Activated CD4-positive, alpha-beta T cell treated with anti-CD3 and anti-CD28 coated beads for 36 hours (primary cell): ENCODE measurements at regions not wholly inside any gene's neighbourhood (a gene's known extent, or its start where the extent isn't known, plus 50 kb on each side); places are given as distances from the start of the nearest gene placed in this dataset.

Experiments used
- ATAC-seq: fragments of 200-7000 bp; cut with Tn5 transposase; one replicate; pipeline ENCODE4 v1.10.0; 2021; ENCODE audit warnings: mild to moderate bottlenecking, moderate library complexity
- CTCF ChIA-PET: fragments of 350-600 bp; sonication (Branson Sonifier 250); formaldehyde crosslinking; loops from one replicate; lab custom pipeline; 2021; ENCODE audit warnings: antibody characterized with exemption; lab: Charles Lee
- POLR2A ChIA-PET: fragments of 350-600 bp; sonication (Branson Sonifier 250); formaldehyde crosslinking; loops from one replicate; lab custom pipeline; 2021; ENCODE audit warnings: antibody characterized with exemption, inconsistent platforms; lab: Charles Lee
- DNase-seq: peaks from one replicate; pipeline ENCODE4 v3.0.0-alpha.2; 2020
- H3K27ac Mint-ChIP-seq: one replicate; pipeline ENCODE4 v1.8.0; 2021; ENCODE audit warnings: mixed read lengths
- H3K27me3 Mint-ChIP-seq: one replicate; pipeline ENCODE4 v1.8.0; 2021; ENCODE audit warnings: mixed read lengths
- H3K36me3 Mint-ChIP-seq: one replicate; pipeline ENCODE4 v1.8.0; 2021; ENCODE audit warnings: low read depth, mixed read lengths
- H3K4me1 Mint-ChIP-seq: one replicate; pipeline ENCODE4 v1.8.0; 2021; ENCODE audit warnings: mixed read lengths
- H3K4me3 Mint-ChIP-seq: one replicate; pipeline ENCODE4 v1.8.0; 2021; ENCODE audit warnings: mild to moderate bottlenecking, moderate library complexity, mixed read lengths
- H3K9me3 Mint-ChIP-seq: one replicate; pipeline ENCODE4 v1.8.0; 2021; ENCODE audit warnings: low read depth, mixed read lengths
- intact Hi-C, 2 experiments: fragments of 100-400 bp; cut with DNase I in 1 of 2; cut with micrococcal nuclease in 1 of 2; formaldehyde crosslinking; loops; one replicate each; pipeline versions ENCODE4 v1.14.2 to v1.15.1; 2022 to 2024; cut with DNase I, micrococcal nuclease

- POLR2A ChIA-PET = no interaction called here
- Mint-ChIP-seq H3K27me3 (no peaks in the 10 kb centered on the region), H3K9me3 (peaks cover 5% of the 10 kb centered on the region), H3K27ac (no peak overlapping the region), H3K36me3 (no peaks in the 10 kb centered on the region), H3K4me1 (no peaks in the 10 kb centered on the region), H3K4me3 (no peak overlapping the region)
- CTCF ChIA-PET = no interaction called here
- intact Hi-C loops = no loop called here
- ATAC-seq (no peak), DNase-seq (no peak)
Observed at GRCh38 chr3:164190566-164190965, 887.7 kb downstream of the SI start.

DNA sequence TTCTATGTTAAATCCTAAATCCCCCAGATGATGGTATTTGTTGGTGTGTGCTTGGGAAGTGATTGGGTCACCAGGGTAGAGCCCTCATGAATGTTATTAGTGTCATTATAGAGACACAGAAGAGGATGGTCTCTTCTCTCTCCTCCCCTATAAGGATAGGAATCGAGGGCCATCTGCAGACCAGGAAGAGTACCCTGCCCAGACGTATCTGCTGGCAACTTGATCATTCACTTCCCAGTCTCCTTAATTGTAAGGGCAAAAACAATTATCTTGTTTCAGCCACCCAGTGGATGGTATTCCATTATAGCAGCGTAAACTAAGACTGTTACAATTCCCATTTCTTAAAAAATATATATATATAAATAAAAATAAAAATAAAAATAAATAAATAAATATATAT lies 892.2 kb downstream of the SI start:
- ChIA-PET POLR2A (no interaction called here), CTCF (no interaction called here)
- no peak overlapping the region for H3K4me3 Mint-ChIP-seq
- peaks cover 18% of the 10 kb centered on the region for H3K9me3 Mint-ChIP-seq
- DNase-seq (no peak), ATAC-seq (no peak)
- H3K27ac Mint-ChIP-seq = no peak overlapping the region
- H3K27me3 Mint-ChIP-seq = no peaks in the 10 kb centered on the region
- H3K4me1 Mint-ChIP-seq = no peaks in the 10 kb centered on the region
- intact Hi-C loops = no loop called here
- no peaks in the 10 kb centered on the region for H3K36me3 Mint-ChIP-seq

DNA sequence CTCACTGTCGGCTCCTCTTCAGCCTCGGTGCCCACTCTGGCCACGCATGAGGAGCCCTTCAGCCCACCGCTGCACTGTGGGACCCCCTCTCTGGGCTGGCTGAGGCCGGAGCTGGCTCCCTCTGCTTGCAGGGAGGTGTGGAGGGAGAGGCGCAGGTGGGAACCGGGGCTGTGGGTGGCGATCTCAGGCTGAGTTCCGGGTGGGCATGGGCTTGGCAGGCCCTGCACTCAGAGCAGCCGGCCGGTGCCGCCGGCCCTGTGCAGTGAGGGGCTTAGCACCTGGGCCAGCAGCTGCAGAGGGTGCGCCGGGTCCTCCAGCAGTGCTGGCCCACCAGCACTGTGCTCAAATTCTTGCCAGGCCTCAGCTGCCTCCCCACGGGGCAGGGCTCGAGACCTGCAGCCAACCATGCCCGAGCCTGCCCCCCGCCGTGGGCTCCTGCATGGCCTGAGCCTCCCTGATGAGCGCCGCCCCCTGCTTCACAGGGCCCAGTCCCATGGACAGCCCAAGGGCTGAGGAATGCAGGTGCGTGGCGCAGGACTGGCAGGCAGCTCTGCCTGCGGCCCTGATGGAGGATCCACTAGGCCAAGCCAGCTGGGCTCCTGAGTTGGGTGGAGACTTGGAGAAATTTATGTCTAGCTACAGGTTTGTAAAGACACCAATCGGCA lies 899.1 kb downstream of the SI start:
- DNase-seq (no peak), ATAC-seq (no peak)
- Mint-ChIP-seq H3K27ac (no peak overlapping the region), H3K27me3 (no peaks in the 10 kb centered on the region), H3K4me3 (no peak overlapping the region), H3K9me3 (peaks cover 20% of the 10 kb centered on the region), H3K4me1 (no peaks in the 10 kb centered on the region), H3K36me3 (no peaks in the 10 kb centered on the region)
- CTCF ChIA-PET = no interaction called here
- intact Hi-C loops = no loop called here
- POLR2A ChIA-PET = no interaction called here

DNA sequence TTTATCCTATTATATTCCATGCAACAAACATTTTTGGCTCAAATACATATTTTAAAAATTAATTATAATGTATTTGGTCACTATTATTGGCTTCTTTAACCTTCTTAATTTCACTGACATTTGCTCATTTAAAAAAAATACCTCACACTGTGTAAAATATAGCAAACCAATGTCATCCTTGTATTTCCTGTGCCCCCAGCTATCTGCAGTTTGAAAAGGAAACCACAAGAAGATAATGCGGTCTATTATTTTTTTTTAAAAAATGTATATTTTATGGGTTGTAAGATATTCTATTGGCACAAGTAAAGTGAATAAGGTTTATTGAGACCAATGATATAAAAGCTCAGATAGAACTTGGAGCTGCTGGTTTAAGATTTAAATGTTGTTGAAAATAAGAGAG lies 904.2 kb downstream of the SI start:
- DNase-seq (no peak), ATAC-seq (no peak)
- H3K36me3 Mint-ChIP-seq = no peaks in the 10 kb centered on the region
- no peak overlapping the region for H3K4me3 Mint-ChIP-seq
- intact Hi-C loops = no loop called here
- H3K9me3 Mint-ChIP-seq = peaks cover 4% of the 10 kb centered on the region
- no peaks in the 10 kb centered on the region for H3K4me1 Mint-ChIP-seq
- no peak overlapping the region for H3K27ac Mint-ChIP-seq
- POLR2A ChIA-PET = no interaction called here
- H3K27me3 Mint-ChIP-seq = no peaks in the 10 kb centered on the region
- CTCF ChIA-PET = interaction anchor here (0.6 kb wide), 1 partner anchor 207 kb away, joined by 5 read pairs; no protein-coding TSS in a partner anchor

DNA sequence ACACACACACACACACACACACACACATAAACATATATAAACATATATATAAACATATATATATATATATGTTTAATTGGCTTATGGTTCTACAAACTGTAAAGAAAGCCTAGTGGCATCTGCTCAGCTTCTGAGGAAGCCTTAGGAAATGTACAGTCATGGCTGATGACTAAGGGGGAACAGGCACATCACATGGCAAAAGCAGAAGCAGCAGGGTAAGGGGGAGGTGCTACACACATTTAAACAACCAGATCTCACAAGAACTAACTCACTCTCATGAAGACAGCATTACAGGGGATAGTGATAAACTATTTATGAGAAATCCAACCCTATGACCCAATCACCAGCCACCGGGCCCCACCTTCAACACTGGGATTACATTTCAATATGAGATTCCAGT lies 922.9 kb downstream of the SI start:
- intact Hi-C loops = no loop called here

GRCh38 chr3:164144824-164145223 lies 933.5 kb downstream of the SI start:
- ChIA-PET CTCF (no interaction called here), POLR2A (no interaction called here)
- ATAC-seq = no peak
- H3K4me3 Mint-ChIP-seq = no peak overlapping the region
- peaks cover 29% of the 10 kb centered on the region for H3K9me3 Mint-ChIP-seq
- H3K36me3 Mint-ChIP-seq = no peaks in the 10 kb centered on the region
- H3K27ac Mint-ChIP-seq = no peak overlapping the region
- intact Hi-C loops = no loop called here
- DNase-seq = no peak
- no peaks in the 10 kb centered on the region for H3K4me1 Mint-ChIP-seq
- no peaks in the 10 kb centered on the region for H3K27me3 Mint-ChIP-seq

More for the DNA sequence above, 922.9 kb downstream of the SI start:
- ChIA-PET CTCF (no interaction called here), POLR2A (no interaction called here)
- ATAC-seq (no peak), DNase-seq (no peak)
- Mint-ChIP-seq H3K27ac (no peak overlapping the region), H3K9me3 (peaks cover 15% of the 10 kb centered on the region), H3K27me3 (no peaks in the 10 kb centered on the region), H3K4me1 (no peaks in the 10 kb centered on the region), H3K4me3 (no peak overlapping the region), H3K36me3 (no peaks in the 10 kb centered on the region)

- intact Hi-C loops = no loop called here
- Mint-ChIP-seq H3K4me3 (no peak overlapping the region), H3K27ac (no peak overlapping the region), H3K36me3 (no peaks in the 10 kb centered on the region), H3K4me1 (no peaks in the 10 kb centered on the region), H3K27me3 (no peaks in the 10 kb centered on the region), H3K9me3 (peaks cover 5% of the 10 kb centered on the region)
- DNase-seq (no peak), ATAC-seq (no peak)
- ChIA-PET POLR2A (no interaction called here), CTCF (no interaction called here)
Observed at GRCh38 chr3:164132878-164133277, 945.4 kb downstream of the SI start.

- Mint-ChIP-seq H3K27me3 (no peaks in the 10 kb centered on the region), H3K4me3 (no peak overlapping the region), H3K36me3 (no peaks in the 10 kb centered on the region), H3K4me1 (no peaks in the 10 kb centered on the region), H3K9me3 (peaks cover 11% of the 10 kb centered on the region), H3K27ac (no peak overlapping the region)
- intact Hi-C loops = no loop called here
- ChIA-PET POLR2A (no interaction called here), CTCF (no interaction called here)
- ATAC-seq (no peak), DNase-seq (no peak)
Observed at GRCh38 chr3:164113371-164114332, 964.6 kb downstream of the SI start.

GRCh38 chr3:164096352-164096751 lies 981.9 kb downstream of the SI start:
- DNase-seq (no peak), ATAC-seq (no peak)
- Mint-ChIP-seq H3K9me3 (peaks cover 13% of the 10 kb centered on the region), H3K27ac (no peak overlapping the region), H3K27me3 (no peaks in the 10 kb centered on the region), H3K36me3 (no peaks in the 10 kb centered on the region), H3K4me3 (no peak overlapping the region), H3K4me1 (no peaks in the 10 kb centered on the region)
- intact Hi-C loops = no loop called here
- ChIA-PET CTCF (no interaction called here), POLR2A (no interaction called here)

GRCh38 chr3:164095949-164096348 lies 982.3 kb downstream of the SI start:
- intact Hi-C loops = no loop called here
- no peak for ATAC-seq
- no peaks in the 10 kb centered on the region for H3K4me1 Mint-ChIP-seq
- ChIA-PET POLR2A (no interaction called here), CTCF (no interaction called here)
- H3K27ac Mint-ChIP-seq = no peak overlapping the region
- no peak for DNase-seq
- peaks cover 13% of the 10 kb centered on the region for H3K9me3 Mint-ChIP-seq
- H3K27me3 Mint-ChIP-seq = no peaks in the 10 kb centered on the region
- no peak overlapping the region for H3K4me3 Mint-ChIP-seq
- H3K36me3 Mint-ChIP-seq = no peaks in the 10 kb centered on the region

DNA sequence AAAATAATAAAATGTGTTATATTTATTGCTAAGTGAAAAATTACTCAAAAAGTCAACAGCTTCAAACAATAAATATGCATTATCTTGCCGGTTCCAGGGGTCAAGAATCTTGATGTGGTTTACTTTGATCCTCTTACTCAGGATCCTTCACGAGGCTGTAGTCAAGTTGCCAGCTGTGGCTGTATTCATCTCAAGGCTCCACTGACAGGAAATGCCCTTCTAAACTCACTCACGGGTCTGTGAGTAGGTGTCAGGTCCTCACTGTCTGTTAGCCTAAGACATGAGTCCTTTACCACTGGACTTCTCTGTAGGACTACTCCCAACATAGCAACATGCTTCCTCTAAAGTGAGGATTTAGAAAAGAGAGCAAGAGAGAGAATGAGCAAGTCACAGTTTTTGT lies 983.0 kb downstream of the SI start:
- no peak overlapping the region for H3K4me3 Mint-ChIP-seq
- H3K27ac Mint-ChIP-seq = no peak overlapping the region
- CTCF ChIA-PET = no interaction called here
- no peaks in the 10 kb centered on the region for H3K27me3 Mint-ChIP-seq
- DNase-seq = no peak
- no peaks in the 10 kb centered on the region for H3K4me1 Mint-ChIP-seq
- peaks cover 13% of the 10 kb centered on the region for H3K9me3 Mint-ChIP-seq
- intact Hi-C loops = no loop called here
- no peaks in the 10 kb centered on the region for H3K36me3 Mint-ChIP-seq
- no peak for ATAC-seq
- POLR2A ChIA-PET = no interaction called here

- Mint-ChIP-seq H3K27me3 (no peaks in the 10 kb centered on the region), H3K27ac (no peak overlapping the region), H3K36me3 (no peaks in the 10 kb centered on the region), H3K4me3 (no peak overlapping the region), H3K9me3 (peaks cover 13% of the 10 kb centered on the region), H3K4me1 (no peaks in the 10 kb centered on the region)
- DNase-seq = no peak
- CTCF ChIA-PET = no interaction called here
- POLR2A ChIA-PET = no interaction called here
- intact Hi-C loops = no loop called here
- ATAC-seq = no peak
Observed at GRCh38 chr3:164094546-164094945, 983.8 kb downstream of the SI start.
